ENCODE measurements at regions not wholly inside any gene's neighbourhood (a gene's known extent, or its start where the extent isn't known, plus 50 kb on each side); places are given as distances from the start of the nearest gene placed in this dataset.

GRCh38 chr4:179124957-179125356 is 1682.7 kb upstream of the AGA start:
- Histone ChIP-seq H3K4me2 (ENCODE audit: low read length, poor library complexity, severe bottlenecking) (no peak overlapping the region), H2BK15ac (ENCODE audit: low read depth, poor library complexity, severe bottlenecking) (no peak overlapping the region), H3K4me1 (ENCODE audit: control insufficient read depth, insufficient read depth, low read depth, low read length) (no peaks in the 10 kb centered on the region), H3K14ac (ENCODE audit: low read length in 2 of 2) (no peak overlapping the region), H3K27me3 (ENCODE audit: control insufficient read depth in 1 of 2, insufficient read depth in 1 of 2, low read length in 2 of 2) (no peaks in the 10 kb centered on the region), H4K91ac (ENCODE audit: low read length) (no peak overlapping the region), H2BK12ac (ENCODE audit: low read length in 2 of 2) (no peak overlapping the region), H4K8ac (ENCODE audit: low read length) (no peak overlapping the region), H3K79me1 (replicated peaks; ENCODE audit: low read length, poor library complexity, severe bottlenecking) (no peaks in the 10 kb centered on the region), H3K4me3 (ENCODE audit: insufficient read depth in 1 of 2, low read depth in 1 of 2, low read length in 2 of 2) (no peak overlapping the region), H2AK5ac (ENCODE audit: low read length, severe bottlenecking) (no peak overlapping the region), H2BK120ac (ENCODE audit: low read depth, low read length) (no peak overlapping the region), H3K4ac (ENCODE audit: low read depth in 1 of 2, low read length in 2 of 2) (no peak overlapping the region), H3K23ac (ENCODE audit: low read length in 2 of 2) (no peak overlapping the region), H3K18ac (ENCODE audit: low read depth in 1 of 2, low read length in 2 of 2) (no peak overlapping the region), H3K36me3 (ENCODE audit: control insufficient read depth in 1 of 2, insufficient read depth in 2 of 2, low read depth in 1 of 2, low read length in 2 of 2) (no peaks in the 10 kb centered on the region), H3K9me3 (ENCODE audit: control insufficient read depth, low read length) (peaks cover 22% of the 10 kb centered on the region), H2AFZ (ENCODE audit: low read depth, low read length) (no peak overlapping the region), H3K9ac (ENCODE audit: low read length) (no peak overlapping the region), H2BK5ac (ENCODE audit: low read depth, low read length, poor library complexity, severe bottlenecking) (no peak overlapping the region), H3K27ac (ENCODE audit: low read length, poor library complexity, severe bottlenecking) (no peak overlapping the region)
- DNase-seq, result no peak
- 67% methylated on average over 1 of the region's 1 CpG for WGBS

DNA sequence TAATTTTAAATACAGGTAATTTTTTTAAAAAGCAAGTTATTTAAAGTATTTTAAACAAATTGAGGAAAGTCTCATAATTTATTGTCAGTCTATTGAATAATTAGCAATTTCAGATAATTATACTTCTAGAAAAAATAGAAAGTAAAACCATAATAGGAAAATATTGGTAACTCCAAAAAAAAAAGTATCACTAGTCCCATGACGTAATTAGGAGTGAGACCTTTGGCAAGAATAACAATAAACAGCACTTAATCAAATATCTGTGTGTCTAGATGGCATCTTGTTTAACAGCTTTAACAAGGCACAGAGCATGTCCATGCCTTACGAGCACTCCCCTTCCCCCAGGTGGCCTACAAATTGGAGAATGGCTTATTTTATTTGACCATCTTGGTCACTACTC is 1683.6 kb upstream of the AGA start:
- no peak overlapping the region for H3K4me2 ChIP-seq (ENCODE audit: low read length, poor library complexity, severe bottlenecking)
- no peak overlapping the region for H2BK12ac ChIP-seq (ENCODE audit: low read length in 2 of 2)
- H3K27ac ChIP-seq (ENCODE audit: low read length, poor library complexity, severe bottlenecking), result no peak overlapping the region
- no peak overlapping the region for H3K18ac ChIP-seq (ENCODE audit: low read depth in 1 of 2, low read length in 2 of 2)
- H4K8ac ChIP-seq (ENCODE audit: low read length), result no peak overlapping the region
- H2BK5ac ChIP-seq (ENCODE audit: low read depth, low read length, poor library complexity, severe bottlenecking), result no peak overlapping the region
- H3K27me3 ChIP-seq (ENCODE audit: control insufficient read depth in 1 of 2, insufficient read depth in 1 of 2, low read length in 2 of 2), result no peaks in the 10 kb centered on the region
- no peak overlapping the region for H2AK5ac ChIP-seq (ENCODE audit: low read length, severe bottlenecking)
- H3K79me1 ChIP-seq (replicated peaks; ENCODE audit: low read length, poor library complexity, severe bottlenecking), result no peaks in the 10 kb centered on the region
- no peak for DNase-seq
- no peak overlapping the region for H3K4me3 ChIP-seq (ENCODE audit: insufficient read depth in 1 of 2, low read depth in 1 of 2, low read length in 2 of 2)
- H3K9ac ChIP-seq (ENCODE audit: low read length), result no peak overlapping the region
- H2BK15ac ChIP-seq (ENCODE audit: low read depth, poor library complexity, severe bottlenecking), result no peak overlapping the region
- no peak overlapping the region for H2BK120ac ChIP-seq (ENCODE audit: low read depth, low read length)
- H3K36me3 ChIP-seq (ENCODE audit: control insufficient read depth in 1 of 2, insufficient read depth in 2 of 2, low read depth in 1 of 2, low read length in 2 of 2), result no peaks in the 10 kb centered on the region
- no peak overlapping the region for H3K23ac ChIP-seq (ENCODE audit: low read length in 2 of 2)
- no peaks in the 10 kb centered on the region for H3K4me1 ChIP-seq (ENCODE audit: control insufficient read depth, insufficient read depth, low read depth, low read length)
- H3K14ac ChIP-seq (ENCODE audit: low read length in 2 of 2), result no peak overlapping the region
- no peak overlapping the region for H4K91ac ChIP-seq (ENCODE audit: low read length)
- WGBS, result 83% methylated on average over 2 of the region's 2 CpGs
- H3K9me3 ChIP-seq (ENCODE audit: control insufficient read depth, low read length), result peaks cover 19% of the 10 kb centered on the region
- H2AFZ ChIP-seq (ENCODE audit: low read depth, low read length), result no peak overlapping the region
- H3K4ac ChIP-seq (ENCODE audit: low read depth in 1 of 2, low read length in 2 of 2), result no peak overlapping the region

GRCh38 chr4:179128299-179128698 is 1686.1 kb upstream of the AGA start:
- Histone ChIP-seq H3K36me3 (ENCODE audit: control insufficient read depth in 1 of 2, insufficient read depth in 2 of 2, low read depth in 1 of 2, low read length in 2 of 2) (no peaks in the 10 kb centered on the region), H2BK15ac (ENCODE audit: low read depth, poor library complexity, severe bottlenecking) (no peak overlapping the region), H4K91ac (ENCODE audit: low read length) (no peak overlapping the region), H3K79me1 (replicated peaks; ENCODE audit: low read length, poor library complexity, severe bottlenecking) (no peaks in the 10 kb centered on the region), H3K18ac (ENCODE audit: low read depth in 1 of 2, low read length in 2 of 2) (no peak overlapping the region), H3K27me3 (ENCODE audit: control insufficient read depth in 1 of 2, insufficient read depth in 1 of 2, low read length in 2 of 2) (no peaks in the 10 kb centered on the region), H3K9me3 (ENCODE audit: control insufficient read depth, low read length) (peaks cover 17% of the 10 kb centered on the region), H3K9ac (ENCODE audit: low read length) (no peak overlapping the region), H3K4me1 (ENCODE audit: control insufficient read depth, insufficient read depth, low read depth, low read length) (no peaks in the 10 kb centered on the region), H2BK12ac (ENCODE audit: low read length in 2 of 2) (no peak overlapping the region), H3K4ac (ENCODE audit: low read depth in 1 of 2, low read length in 2 of 2) (no peak overlapping the region), H3K27ac (ENCODE audit: low read length, poor library complexity, severe bottlenecking) (no peak overlapping the region), H2AK5ac (ENCODE audit: low read length, severe bottlenecking) (no peak overlapping the region), H4K8ac (ENCODE audit: low read length) (no peak overlapping the region), H3K4me3 (ENCODE audit: insufficient read depth in 1 of 2, low read depth in 1 of 2, low read length in 2 of 2) (no peak overlapping the region), H3K4me2 (ENCODE audit: low read length, poor library complexity, severe bottlenecking) (no peak overlapping the region), H3K14ac (ENCODE audit: low read length in 2 of 2) (no peak overlapping the region), H2BK120ac (ENCODE audit: low read depth, low read length) (no peak overlapping the region), H3K23ac (ENCODE audit: low read length in 2 of 2) (no peak overlapping the region), H2BK5ac (ENCODE audit: low read depth, low read length, poor library complexity, severe bottlenecking) (no peak overlapping the region), H2AFZ (ENCODE audit: low read depth, low read length) (no peak overlapping the region)
- DNase-seq, result no peak
- 94% methylated on average over 4 of the region's 4 CpGs for WGBS

DNA sequence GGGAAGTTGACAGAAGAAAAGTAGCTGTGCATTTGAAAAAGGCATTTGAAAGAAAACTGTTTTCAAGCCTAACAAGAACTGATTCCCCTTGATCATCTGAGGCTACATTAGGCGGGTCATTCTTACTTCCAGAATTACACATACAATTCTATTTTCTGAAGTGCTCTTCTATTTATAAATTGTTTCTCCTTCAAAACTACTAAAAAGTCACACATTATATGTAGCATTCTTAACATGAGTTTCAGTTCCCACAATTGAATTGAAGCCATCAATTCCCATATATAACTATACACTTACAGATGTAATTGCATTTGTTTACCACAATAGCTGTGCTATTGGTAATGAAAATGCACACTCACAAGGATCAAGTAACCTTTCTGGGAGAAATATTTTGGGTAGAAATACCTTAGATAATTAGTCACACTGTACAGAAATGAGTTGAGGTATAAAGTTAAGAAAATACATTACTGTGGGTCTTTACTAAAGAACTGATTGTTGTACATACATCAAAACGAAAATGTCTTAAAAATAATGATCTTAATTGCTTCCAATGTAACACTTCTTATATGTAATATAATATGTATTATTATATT is 1688.0 kb upstream of the AGA start:
- no peak overlapping the region for H2BK5ac ChIP-seq (ENCODE audit: low read depth, low read length, poor library complexity, severe bottlenecking)
- H2AFZ ChIP-seq (ENCODE audit: low read depth, low read length), result no peak overlapping the region
- H3K9ac ChIP-seq (ENCODE audit: low read length), result no peak overlapping the region
- H3K79me1 ChIP-seq (replicated peaks; ENCODE audit: low read length, poor library complexity, severe bottlenecking), result no peaks in the 10 kb centered on the region
- WGBS, result 89% methylated on average over 1 of the region's 2 CpGs
- H2BK15ac ChIP-seq (ENCODE audit: low read depth, poor library complexity, severe bottlenecking), result no peak overlapping the region
- H2BK12ac ChIP-seq (ENCODE audit: low read length in 2 of 2), result no peak overlapping the region
- no peaks in the 10 kb centered on the region for H3K4me1 ChIP-seq (ENCODE audit: control insufficient read depth, insufficient read depth, low read depth, low read length)
- no peak overlapping the region for H3K18ac ChIP-seq (ENCODE audit: low read depth in 1 of 2, low read length in 2 of 2)
- H2AK5ac ChIP-seq (ENCODE audit: low read length, severe bottlenecking), result no peak overlapping the region
- no peak overlapping the region for H4K91ac ChIP-seq (ENCODE audit: low read length)
- H3K14ac ChIP-seq (ENCODE audit: low read length in 2 of 2), result no peak overlapping the region
- H3K27ac ChIP-seq (ENCODE audit: low read length, poor library complexity, severe bottlenecking), result no peak overlapping the region
- H3K27me3 ChIP-seq (ENCODE audit: control insufficient read depth in 1 of 2, insufficient read depth in 1 of 2, low read length in 2 of 2), result no peaks in the 10 kb centered on the region
- H3K4ac ChIP-seq (ENCODE audit: low read depth in 1 of 2, low read length in 2 of 2), result no peak overlapping the region
- H2BK120ac ChIP-seq (ENCODE audit: low read depth, low read length), result no peak overlapping the region
- H3K23ac ChIP-seq (ENCODE audit: low read length in 2 of 2), result no peak overlapping the region
- H3K36me3 ChIP-seq (ENCODE audit: control insufficient read depth in 1 of 2, insufficient read depth in 2 of 2, low read depth in 1 of 2, low read length in 2 of 2), result no peaks in the 10 kb centered on the region
- DNase-seq, result no peak
- no peak overlapping the region for H4K8ac ChIP-seq (ENCODE audit: low read length)
- H3K9me3 ChIP-seq (ENCODE audit: control insufficient read depth, low read length), result peaks cover 9% of the 10 kb centered on the region
- no peak overlapping the region for H3K4me2 ChIP-seq (ENCODE audit: low read length, poor library complexity, severe bottlenecking)
- no peak overlapping the region for H3K4me3 ChIP-seq (ENCODE audit: insufficient read depth in 1 of 2, low read depth in 1 of 2, low read length in 2 of 2)

Data from mesenchymal stem cell (in vitro differentiated cells and primary cell).